ENCODE measurements at regions not wholly inside any gene's neighbourhood (a gene's known extent, or its start where the extent isn't known, plus 50 kb on each side); places are given as distances from the start of the nearest gene placed in this dataset.

GRCh38 chr4:176406736-176407135, 87.0 kb downstream of the SPCS3 start:
- Histone ChIP-seq H4K8ac (replicated peaks; ENCODE audit: insufficient read length, low read depth, low read length) (no peak overlapping the region), H2AFZ (ENCODE audit: low read length) (no peak overlapping the region), H3K79me2 (ENCODE audit: insufficient read depth, low read length) (no peaks in the 10 kb centered on the region), H3T11ph (ENCODE audit: low read length) (no peak overlapping the region), H3K4me2 (ENCODE audit: insufficient read depth, insufficient read length, low read length) (no peak overlapping the region), H2AK5ac (ENCODE audit: insufficient read length, low read length) (no peak overlapping the region), H3K9me3 (ENCODE audit: control insufficient read depth, low read depth, low read length) (no peaks in the 10 kb centered on the region), H3K14ac (ENCODE audit: insufficient read depth, low read length) (no peak overlapping the region), H3K56ac (ENCODE audit: insufficient read length, low read depth, low read length) (no peak overlapping the region), H3K9ac (ENCODE audit: extremely low read depth, insufficient read length, low read length) (no peak overlapping the region), H2BK15ac (ENCODE audit: low read depth, low read length) (no peak overlapping the region), H2BK5ac (ENCODE audit: insufficient read length, low read length) (no peak overlapping the region), H3K4me1 (ENCODE audit: insufficient read depth, low read length) (no peaks in the 10 kb centered on the region), H3K79me1 (ENCODE audit: insufficient read depth, low read depth, low read length, poor library complexity, severe bottlenecking) (no peaks in the 10 kb centered on the region), H2BK20ac (ENCODE audit: low read depth, low read length, poor library complexity, severe bottlenecking) (no peak overlapping the region), H3K18ac (ENCODE audit: insufficient read length, low read depth, low read length) (no peak overlapping the region), H3K23ac (ENCODE audit: insufficient read length, low read depth, low read length) (no peak overlapping the region), H3K27me3 (ENCODE audit: insufficient read depth, low read length) (no peaks in the 10 kb centered on the region), H2BK12ac (ENCODE audit: insufficient read length, low read depth, low read length) (no peak overlapping the region), H3K4ac (ENCODE audit: low read depth, low read length) (no peak overlapping the region), H3K23me2 (ENCODE audit: insufficient read length, low read depth, low read length, poor library complexity, severe bottlenecking) (no peaks in the 10 kb centered on the region), H3K27ac (ENCODE audit: insufficient read length, low read depth, low read length) (no peak overlapping the region), H4K5ac (ENCODE audit: insufficient read length, low read depth, low read length) (no peak overlapping the region), H4K20me1 (ENCODE audit: control insufficient read depth, insufficient read depth, insufficient read length) (no peaks in the 10 kb centered on the region), H4K91ac (ENCODE audit: insufficient read length, low read depth, low read length) (no peak overlapping the region), H2BK120ac (ENCODE audit: low read depth, low read length, poor library complexity, severe bottlenecking) (no peak overlapping the region)
- H3K27ac Mint-ChIP-seq: no peak overlapping the region
- H3K36me3 Mint-ChIP-seq (ENCODE audit: insufficient read depth in 1 of 3, low read depth in 3 of 3): peaks cover 0 to 11% (median 2%) of the 10 kb centered on the region in 3 experiments; a peak in 2 of 7 replicates
- no peak overlapping the region for H3K4me3 Mint-ChIP-seq
- no peaks in the 10 kb centered on the region; the same call in 1 of the 2 replicates for H3K27me3 Mint-ChIP-seq (ENCODE audit: low read depth)
- WGBS (ENCODE audit: extremely low coverage, insufficient read length, low lambda C conversion rate): no CpG with 5 or more reads among the region's 2 CpGs
- TF ChIP-seq CTCF (conservative IDR thresholded peaks at IDR 0.05): no peak
- no peak for DNase-seq
- peaks cover 11 to 12% of the 10 kb centered on the region in 2 experiments for H3K4me1 Mint-ChIP-seq
- H3K9me3 Mint-ChIP-seq: peaks cover 2 to 4% of the 10 kb centered on the region in 2 experiments; a peak in 2 of 5 replicates
